HL-60/S4 (cell line): ENCODE measurements at regions not wholly inside any gene's neighbourhood (a gene's known extent, or its start where the extent isn't known, plus 50 kb on each side); places are given as distances from the start of the nearest gene placed in this dataset.

ENCODE experiments used
- in situ Hi-C: fragments of 300-500 bp; cut with MboI; formaldehyde crosslinking; loops from 2 replicates; pipeline ENCODE4 v1.14.3; 2022; ENCODE audit warnings: low sequenced_read_pairs

- in situ Hi-C loops = no loop called here
Observed at GRCh38 chr5:174189654-174190541, 144.4 kb downstream of the NSG2 start.

- in situ Hi-C loops = no loop called here
Observed at GRCh38 chr5:174191076-174191475, 145.6 kb downstream of the NSG2 start.

- in situ Hi-C loops = no loop called here
Observed at GRCh38 chr5:174191850-174192655, 146.5 kb downstream of the NSG2 start.

GRCh38 chr5:174192901-174193300 is 147.4 kb downstream of the NSG2 start:
- in situ Hi-C loops = no loop called here

- in situ Hi-C loops = no loop called here
Observed at GRCh38 chr5:174195517-174195916, 150.0 kb downstream of the NSG2 start.

- in situ Hi-C loops = no loop called here
Observed at GRCh38 chr5:174197929-174198328, 152.4 kb downstream of the NSG2 start.

GRCh38 chr5:174198541-174198940 is 153.0 kb downstream of the NSG2 start:
- in situ Hi-C loops = no loop called here

- in situ Hi-C loops = no loop called here
Observed at GRCh38 chr5:174202996-174203395, 157.5 kb downstream of the NSG2 start.

- in situ Hi-C loops = no loop called here
Observed at GRCh38 chr5:174204535-174205313, 159.2 kb downstream of the NSG2 start.

GRCh38 chr5:174205939-174206338 is 160.4 kb downstream of the NSG2 start:
- in situ Hi-C loops = no loop called here

GRCh38 chr5:174210596-174211276 is 165.2 kb downstream of the NSG2 start:
- in situ Hi-C loops = no loop called here

GRCh38 chr5:174211277-174211626 is 165.7 kb downstream of the NSG2 start:
- in situ Hi-C loops = no loop called here

- in situ Hi-C loops = no loop called here
Observed at GRCh38 chr5:174217527-174217926, 172.0 kb downstream of the NSG2 start.

GRCh38 chr5:174218162-174218561 is 172.7 kb downstream of the NSG2 start:
- in situ Hi-C loops = no loop called here

GRCh38 chr5:174220417-174220816 is 174.9 kb downstream of the NSG2 start:
- in situ Hi-C loops = no loop called here

GRCh38 chr5:174221436-174221835 is 175.9 kb downstream of the NSG2 start:
- in situ Hi-C loops = no loop called here

- in situ Hi-C loops = no loop called here
Observed at GRCh38 chr5:174221946-174222345, 176.4 kb downstream of the NSG2 start.

GRCh38 chr5:174222891-174223290 is 177.4 kb downstream of the NSG2 start:
- in situ Hi-C loops = no loop called here

- in situ Hi-C loops = no loop called here
Observed at GRCh38 chr5:174223355-174223754, 177.8 kb downstream of the NSG2 start.

GRCh38 chr5:174229068-174229467 is 183.6 kb downstream of the NSG2 start:
- in situ Hi-C loops = no loop called here
